Astrocyte of the cerebellum (primary cell): ENCODE measurements at regions not wholly inside any gene's neighbourhood (a gene's known extent, or its start where the extent isn't known, plus 50 kb on each side); places are given as distances from the start of the nearest gene placed in this dataset.
A peak's percentile ranks its signal among the peaks of the same experiment; 100 is the strongest.
"Not testable (repeated sequence)": the region's sequence is repeated elsewhere in the genome, so short reads cannot be mapped to it uniquely, and the experiment has no call there.

Experiments used
- DNase-seq: peaks from one replicate; pipeline ENCODE4 v3.0.0-alpha.2; 2011; ENCODE audit warnings: low read depth
- H3K4me3 ChIP-seq: 2 replicates; pipeline ENCODE4 v1.5.1; 2011; ENCODE audit warnings: mild to moderate bottlenecking, low read depth, low read length, moderate library complexity
- CTCF ChIP-seq: IDR thresholded peaks from 2 replicates; pipeline ENCODE4 v1.5.1; 2012; ENCODE audit warnings: low read length, low read depth, moderate library complexity, mild to moderate bottlenecking; ENCODE audit errors: missing control alignments
- in situ Hi-C: cut with HindIII; loops from 2 replicates; pipeline ENCODE4 v1.10.0; 2017; ENCODE audit warnings: low sequenced_read_pairs

DNA sequence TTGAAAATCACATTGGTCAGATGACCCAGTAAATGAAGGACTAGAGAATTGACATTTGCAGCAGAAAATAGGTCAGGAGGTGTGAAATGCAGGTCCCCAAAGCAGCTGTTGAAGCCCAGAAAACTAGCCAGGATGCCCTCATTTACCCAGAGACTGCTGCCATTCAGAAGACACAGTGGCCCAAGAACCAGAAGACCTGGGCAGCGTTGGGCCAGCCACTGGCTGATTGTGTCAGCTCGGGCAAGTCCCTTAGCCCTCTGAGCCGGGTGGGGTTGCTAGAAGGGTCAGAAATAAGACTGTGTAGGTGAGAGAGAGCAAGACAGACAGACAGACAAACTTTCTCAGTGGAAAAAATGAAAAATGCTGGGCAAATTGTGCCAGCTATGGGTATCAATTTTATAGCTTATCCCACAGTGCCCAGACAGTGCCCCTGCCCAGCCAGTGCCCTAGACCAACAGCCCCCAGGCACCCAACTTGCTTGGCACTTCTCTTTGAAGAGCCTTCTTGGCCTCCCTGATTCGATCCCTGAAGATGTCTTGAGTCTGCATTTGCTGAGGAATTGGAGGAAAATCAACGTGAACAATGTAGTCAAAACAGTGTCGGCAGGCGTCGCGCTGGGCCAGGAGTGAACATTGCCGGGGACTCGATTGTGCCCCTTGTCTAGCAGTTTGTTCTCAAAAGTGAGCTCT lies 198.3 kb downstream of the MN1 start:
- in situ Hi-C loops, result no loop called here
- DNase-seq, result no peak
- no peak overlapping the region for H3K4me3 ChIP-seq
- TF ChIP-seq CTCF, result peak; percentile 5

DNA sequence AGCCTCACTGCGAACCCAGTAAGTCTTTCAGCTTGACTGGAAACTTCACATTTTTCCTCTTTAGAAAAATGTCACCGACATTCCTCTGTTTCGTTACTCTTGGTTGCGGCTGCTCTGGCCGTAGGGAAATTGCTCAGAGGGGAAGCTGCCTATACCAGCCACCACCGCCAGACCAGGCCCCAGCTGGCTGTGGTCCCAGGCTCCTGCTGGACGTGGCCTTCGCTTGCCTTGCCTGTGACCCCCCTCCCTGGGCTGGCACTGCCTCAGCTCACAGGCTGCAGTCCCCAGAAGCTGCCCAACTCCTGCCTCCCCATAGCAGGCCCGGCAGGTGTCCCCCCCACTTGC lies 197.8 kb downstream of the MN1 start:
- DNase-seq, result peak; percentile 62
- TF ChIP-seq CTCF, result peak; percentile 2
- in situ Hi-C loops, result no loop called here
- H3K4me3 ChIP-seq, result no peak overlapping the region

- in situ Hi-C loops, result no loop called here
- no peak for TF ChIP-seq CTCF
- no peak overlapping the region for H3K4me3 ChIP-seq
- DNase-seq, result no peak
These were observed 196.2 kb downstream of the MN1 start for GRCh38 chr22:27605390-27605789.

GRCh38 chr22:27607750-27608149 lies 193.8 kb downstream of the MN1 start:
- DNase-seq, H3K4me3 ChIP-seq, in situ Hi-C loops: not testable (repeated sequence)

- TF ChIP-seq CTCF, result no peak
- in situ Hi-C loops, result no loop called here
- DNase-seq, result no peak
These were observed 192.1 kb downstream of the MN1 start for GRCh38 chr22:27609451-27609888.

GRCh38 chr22:27610164-27610563 lies 191.4 kb downstream of the MN1 start:
- in situ Hi-C loops, DNase-seq, H3K4me3 ChIP-seq: not testable (repeated sequence)

More at GRCh38 chr22:27609451-27609888, 192.1 kb downstream of the MN1 start:
- no peak overlapping the region for H3K4me3 ChIP-seq

DNA sequence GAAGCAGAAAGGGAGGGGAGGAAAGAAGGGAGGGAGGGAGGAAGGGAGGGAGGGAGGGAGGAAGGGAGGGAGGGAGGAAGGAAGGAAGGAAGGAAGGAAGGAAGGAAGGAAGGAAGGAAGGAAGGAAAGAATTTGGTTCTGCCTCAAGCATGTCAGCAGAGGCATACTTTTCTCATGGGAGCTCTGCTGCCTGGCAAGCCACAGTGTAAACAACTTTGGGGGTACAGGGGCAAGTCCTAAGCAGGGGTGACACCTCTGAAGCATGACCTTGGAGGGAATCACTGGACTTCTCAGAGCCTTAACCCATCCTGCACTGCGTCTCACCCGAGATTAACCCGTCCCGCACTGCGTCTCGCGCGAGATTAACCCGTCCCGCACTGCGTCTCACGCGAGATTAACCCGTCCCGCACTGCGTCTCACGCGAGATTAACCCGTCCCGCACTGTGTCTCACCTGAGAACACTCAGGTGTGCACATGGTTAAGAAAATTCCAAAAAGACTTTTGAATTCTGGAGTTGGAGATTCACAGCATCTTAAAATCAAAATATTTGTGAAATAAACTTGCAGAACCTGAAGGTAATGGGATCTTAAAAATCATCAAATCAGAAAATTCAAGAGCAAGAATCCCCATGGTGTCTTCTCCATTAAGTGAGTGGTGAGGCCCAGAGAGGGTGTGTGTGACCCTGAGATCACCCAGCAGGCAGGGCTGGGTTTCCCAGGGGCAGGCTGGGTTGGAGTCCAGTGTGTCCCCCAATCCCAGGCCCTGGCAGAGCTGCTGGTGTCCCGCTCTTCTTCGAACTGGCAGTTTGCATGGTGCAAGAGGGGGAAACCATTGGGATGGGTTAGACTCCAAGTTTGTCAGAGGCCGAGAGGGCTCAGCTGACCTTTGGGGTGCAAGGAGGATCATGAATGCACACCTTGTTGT lies 190.4 kb downstream of the MN1 start:
- no peak for DNase-seq
- in situ Hi-C loops, result no loop called here
- no peak for TF ChIP-seq CTCF
- no peak overlapping the region for H3K4me3 ChIP-seq
